Fibroblast of the conjunctiva (primary cell): ENCODE measurements at regions not wholly inside any gene's neighbourhood (a gene's known extent, or its start where the extent isn't known, plus 50 kb on each side); places are given as distances from the start of the nearest gene placed in this dataset.

Source experiments
- DNase-seq: peaks from one replicate; pipeline ENCODE4 v3.0.0-alpha.2; 2010; ENCODE audit warnings: low read depth

DNA sequence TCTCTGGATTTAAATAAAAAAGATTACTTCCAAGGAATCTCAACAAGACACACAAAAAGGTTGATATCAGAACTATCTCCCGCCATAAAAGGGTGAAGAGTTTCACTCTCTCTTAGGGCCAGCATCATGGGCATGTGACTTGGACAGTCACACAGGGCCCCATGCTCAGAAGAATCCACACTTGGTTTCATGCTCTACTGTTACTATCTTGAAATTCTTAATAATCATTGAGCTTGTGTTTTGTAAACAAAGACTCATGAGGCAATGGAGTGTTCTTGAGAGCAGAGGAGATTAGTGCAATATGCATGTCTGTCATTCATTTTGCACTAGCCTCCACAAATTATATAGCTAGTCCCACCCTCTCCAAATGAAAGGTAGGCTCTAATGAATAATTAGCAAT is 58.4 kb downstream of the HMHB1 start:
- no peak for DNase-seq

DNA sequence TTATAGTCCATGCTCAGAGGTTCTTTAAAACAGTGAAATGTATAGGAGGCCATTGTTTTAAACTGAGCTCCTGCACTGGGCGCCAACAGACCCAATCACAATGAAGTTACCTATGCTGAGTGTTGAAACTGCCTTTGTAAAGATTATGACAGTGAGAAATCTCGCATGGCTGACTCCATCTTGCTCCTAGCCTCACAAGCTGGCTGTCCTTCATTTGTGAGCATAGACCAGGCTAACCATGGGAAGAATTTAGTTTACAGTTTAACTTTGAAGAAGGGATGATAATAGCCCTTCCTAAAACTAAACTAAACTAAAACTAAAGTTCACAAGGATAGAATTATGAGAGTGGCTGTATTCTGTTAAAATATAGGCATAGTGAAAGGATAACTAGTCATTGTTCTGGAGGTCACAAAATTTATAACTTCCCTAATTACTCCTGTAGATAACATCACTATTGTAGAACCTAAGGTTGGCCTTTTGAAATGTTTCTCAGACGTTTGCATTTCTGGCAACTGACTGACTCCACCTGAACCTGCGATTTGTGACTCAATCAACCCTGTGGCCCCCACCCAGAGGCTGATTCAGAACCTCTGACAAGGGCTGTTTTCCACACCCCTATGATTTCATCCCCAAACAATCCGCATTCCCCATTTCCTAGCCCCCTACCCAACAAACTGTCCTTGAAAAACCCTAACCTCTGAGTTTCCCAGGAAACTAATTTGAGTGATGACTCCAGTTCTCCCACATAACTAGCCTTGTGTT is 59.1 kb downstream of the HMHB1 start:
- no peak for DNase-seq

DNA sequence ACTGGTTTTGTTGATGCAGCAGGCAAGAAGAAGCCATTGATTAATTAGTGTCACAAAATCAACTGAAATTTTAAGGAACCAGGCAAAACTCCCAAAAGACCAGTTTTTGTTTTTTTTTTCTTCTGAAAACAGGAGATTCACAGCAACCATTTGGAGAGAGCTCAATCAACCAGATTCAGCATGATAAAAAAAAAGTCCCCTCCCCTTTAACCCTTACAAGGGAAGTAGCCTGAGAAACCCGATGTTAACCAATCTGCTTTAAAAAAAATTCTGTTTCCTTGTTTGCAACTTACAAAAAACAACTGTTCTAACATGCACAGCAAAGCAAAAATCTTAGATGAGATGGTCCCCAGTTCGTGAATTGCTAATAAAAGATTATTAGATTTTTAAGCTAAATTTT is 59.7 kb downstream of the HMHB1 start:
- DNase-seq = no peak

DNA sequence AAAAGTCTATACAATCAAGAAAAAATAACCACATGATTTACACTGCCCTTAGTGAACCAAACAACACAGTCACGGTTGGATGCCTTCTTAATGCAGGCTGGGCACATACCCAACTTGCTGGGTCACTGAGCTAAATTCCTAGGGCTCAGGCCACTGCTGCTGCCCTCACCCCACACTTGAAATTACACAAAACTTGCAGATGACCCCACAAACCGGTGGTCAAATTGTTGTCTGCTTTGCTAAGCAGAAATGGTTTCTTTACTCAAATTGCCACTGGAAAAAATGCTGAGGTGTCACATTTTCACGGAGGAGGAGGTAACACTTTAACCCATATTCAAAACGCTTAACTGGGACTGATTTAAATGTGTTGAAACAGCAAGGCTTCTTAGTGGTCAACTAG is 62.4 kb downstream of the HMHB1 start:
- no peak for DNase-seq

DNA sequence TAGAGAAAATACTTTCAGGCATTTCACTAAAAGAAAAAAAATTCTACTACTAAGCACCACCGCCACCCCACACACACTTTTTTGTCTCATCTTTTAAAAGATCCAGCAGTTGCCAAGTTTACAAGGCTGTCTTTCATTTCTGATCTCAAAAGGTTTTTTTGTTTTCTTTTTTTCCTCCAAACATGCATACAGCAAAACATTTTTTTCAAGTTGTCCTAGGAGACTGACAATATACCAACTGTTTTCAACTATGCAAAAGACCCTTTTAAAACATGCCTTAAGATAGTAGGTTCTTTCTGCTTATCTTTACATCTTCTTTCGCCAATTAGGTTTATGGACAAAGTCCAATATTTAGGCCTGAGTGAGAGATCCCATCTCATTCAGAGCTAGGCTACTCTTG is 65.2 kb downstream of the HMHB1 start:
- no peak for DNase-seq

DNA sequence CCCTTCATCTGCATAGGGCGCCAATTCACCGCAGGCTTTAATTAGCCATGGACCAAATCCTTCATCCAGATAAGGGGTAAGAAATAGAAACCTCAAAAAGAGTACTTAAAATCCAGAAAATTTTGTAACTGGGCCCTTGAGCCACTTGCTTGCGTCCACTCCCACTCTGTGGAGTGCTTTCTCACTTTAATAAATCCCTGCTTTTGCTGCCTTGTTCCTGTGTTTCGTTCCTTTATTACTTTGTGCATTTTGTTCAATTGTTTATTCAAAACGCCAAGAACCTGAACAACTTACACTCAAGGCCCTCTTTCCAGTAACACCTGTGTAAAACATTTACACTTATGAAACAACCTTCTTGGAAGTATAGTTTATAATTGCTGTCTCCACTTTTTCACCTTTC is 66.5 kb downstream of the HMHB1 start:
- DNase-seq = no peak

DNA sequence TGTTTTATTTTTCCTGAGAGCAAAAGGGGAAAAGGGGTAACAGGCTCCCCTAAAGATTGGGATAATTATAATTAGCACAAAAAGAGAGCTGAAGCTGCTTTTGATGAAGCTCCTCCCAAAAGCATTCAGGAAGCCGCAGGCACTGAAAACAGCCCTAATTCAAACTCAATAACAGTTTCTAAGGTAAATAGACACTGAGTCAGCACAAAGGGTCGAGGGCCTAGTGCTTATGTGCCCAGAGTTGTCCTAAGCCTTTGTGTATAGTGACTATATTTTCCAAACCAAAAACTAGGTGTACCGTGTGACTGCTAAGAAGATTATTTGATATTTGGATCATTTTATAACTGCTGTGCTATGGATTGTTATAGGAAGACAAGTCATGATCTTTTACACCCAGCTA is 67.7 kb downstream of the HMHB1 start:
- DNase-seq = no peak

DNA sequence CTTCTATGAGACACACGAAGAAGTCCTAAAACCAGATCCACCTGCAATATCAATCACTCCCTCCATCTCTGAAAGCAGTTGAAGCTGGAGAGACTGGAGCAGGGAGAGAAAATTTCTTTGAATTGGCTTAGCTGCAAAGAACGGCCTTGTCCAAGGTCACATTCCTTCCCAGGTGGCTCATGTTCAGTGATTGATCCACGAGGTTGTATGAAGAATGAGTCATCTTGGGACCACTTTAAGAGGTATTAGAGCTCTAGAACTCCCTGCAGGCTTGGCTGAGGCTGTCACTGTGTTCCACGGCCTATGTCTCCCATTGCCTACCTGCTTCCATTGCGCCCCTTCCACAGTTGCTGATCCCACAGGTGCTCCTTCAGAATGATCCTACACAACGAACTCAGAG is 68.2 kb downstream of the HMHB1 start:
- DNase-seq = no peak

DNA sequence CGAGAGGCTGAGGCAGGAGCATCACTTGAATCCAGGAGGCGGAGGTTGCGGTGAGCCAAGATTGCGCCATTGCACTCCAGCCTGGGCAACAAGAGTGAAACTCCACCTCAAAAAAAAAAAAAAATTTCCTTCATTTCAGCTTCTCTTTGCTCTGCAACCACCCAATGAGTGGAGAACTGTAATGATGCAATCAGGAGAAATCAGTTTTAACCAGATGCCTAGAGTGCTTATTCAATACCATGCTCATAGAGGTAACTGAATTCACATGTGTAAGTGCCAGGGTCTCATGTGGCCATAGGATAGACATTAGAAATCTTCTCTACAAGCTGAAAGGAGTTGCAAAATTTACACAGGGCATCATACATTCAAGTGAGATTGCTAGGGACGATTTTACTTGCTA is 70.6 kb downstream of the HMHB1 start:
- peak; percentile 78 for DNase-seq

DNA sequence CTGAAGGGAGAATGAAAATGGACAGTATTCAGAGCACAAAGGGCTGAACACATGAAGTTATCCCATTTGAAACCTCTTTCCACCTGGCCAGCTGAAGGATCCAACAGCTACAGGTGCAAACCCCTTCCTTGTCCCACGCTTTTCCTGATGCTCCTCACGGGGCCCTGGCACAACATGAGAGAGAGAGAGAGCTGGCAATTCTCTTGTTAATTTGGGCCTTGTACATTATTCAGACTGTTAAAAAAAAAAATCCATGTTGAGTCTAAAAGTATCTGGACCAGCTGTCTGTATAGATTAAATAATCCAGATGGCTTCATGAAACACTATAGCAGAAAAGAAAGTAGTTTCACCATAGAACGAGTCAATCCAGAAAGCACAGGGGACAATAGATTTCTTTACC is 74.1 kb downstream of the HMHB1 start:
- DNase-seq = no peak

DNA sequence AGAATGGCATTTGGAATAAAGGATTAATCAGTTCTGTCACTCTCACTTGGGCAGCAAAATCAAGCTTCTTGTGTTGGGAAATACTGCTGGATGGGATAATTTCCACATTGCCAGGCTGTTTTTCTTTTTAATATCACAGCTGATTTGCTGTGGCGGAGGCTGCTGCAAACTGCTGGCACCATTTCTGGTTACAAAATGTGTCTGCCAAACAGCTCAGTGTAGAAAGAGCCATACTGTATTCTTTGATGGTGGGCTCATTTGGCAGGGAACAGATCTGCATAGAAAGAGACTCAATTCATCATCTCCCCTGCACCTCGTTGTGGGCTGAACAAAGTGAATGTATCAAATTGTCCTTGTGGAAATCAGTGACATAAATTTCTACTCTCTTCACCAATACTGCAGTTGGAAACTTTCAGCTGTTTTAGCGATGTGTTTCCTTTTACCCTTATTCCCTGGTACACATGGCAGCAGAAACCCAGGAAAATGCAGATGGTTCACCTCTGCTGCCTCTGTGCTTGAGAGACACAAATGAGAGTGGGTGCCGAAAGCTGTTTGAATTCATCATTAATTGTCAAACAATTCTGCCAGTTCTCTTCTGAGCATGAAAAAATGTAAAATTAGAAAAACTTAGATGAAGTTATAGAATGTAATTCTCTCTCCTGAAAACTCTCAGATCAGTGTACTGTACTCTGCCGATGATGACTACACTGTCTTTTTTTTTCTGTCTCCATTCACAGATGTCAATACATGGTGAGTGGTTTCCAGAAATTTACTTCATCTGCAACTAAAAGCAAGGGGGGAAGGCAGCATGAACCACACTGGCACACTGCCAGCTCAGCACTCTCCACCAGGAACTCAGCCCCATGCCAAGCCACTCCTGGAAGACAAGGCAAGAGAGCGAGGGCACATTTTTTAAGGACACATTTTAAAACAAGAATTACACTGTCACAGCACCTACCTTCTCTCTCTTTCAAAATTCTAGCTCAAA is 75.0 kb downstream of the HMHB1 start:
- DNase-seq = peak; percentile 41

DNA sequence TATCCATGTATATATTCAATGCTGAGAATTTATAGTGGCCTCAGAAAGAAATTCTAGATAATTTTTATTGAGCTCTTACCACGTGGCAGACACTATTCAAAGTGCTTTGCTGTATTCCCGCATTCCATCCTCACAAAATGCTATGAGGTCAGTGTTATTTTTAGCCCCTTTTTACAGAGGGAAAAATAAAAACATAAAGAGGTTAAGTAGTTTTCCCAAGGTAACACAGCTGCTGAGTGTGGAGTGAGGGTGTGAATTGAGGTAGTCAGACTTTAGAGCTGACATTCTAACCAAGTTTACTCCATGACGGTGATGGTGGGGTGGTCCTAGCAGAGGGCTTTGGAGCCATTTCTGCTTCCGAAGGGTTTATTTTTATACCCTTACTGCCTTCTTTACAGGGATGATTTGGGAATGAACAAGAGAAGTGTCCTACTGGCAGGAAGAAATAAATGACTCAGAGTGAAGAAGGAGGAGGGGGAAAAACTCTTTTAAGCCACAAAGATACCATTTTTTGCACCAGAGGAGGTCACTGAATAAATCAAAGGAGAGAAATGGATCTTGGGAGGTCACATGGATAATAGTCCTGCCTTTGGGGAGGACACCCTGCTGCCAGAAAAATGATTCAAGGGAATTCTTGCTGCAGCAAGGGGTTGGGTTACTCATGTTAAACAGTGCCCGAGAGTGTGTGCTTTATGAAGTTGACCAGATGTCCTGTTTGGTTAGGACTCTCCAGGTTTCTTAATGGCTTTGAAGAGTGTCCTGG is 76.1 kb downstream of the HMHB1 start:
- peak; percentile 6 for DNase-seq

DNA sequence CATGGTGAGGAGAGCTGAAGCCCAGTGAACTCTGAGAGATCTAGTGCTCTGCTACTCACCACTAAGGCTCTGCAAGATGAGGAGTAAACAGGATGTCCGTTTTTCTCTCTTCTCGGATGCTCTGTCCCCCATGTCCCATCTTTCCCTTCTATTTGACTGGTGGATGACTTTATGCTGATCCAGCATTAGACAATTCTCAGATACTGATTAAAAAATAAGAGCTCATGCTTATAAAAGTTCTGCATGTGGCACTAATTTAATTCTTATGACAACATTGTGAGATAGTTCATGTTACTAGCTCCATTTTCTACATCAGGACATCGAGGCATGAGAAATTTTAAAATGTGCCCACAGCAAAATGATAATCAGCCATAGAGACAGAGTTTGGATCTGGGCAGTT is 77.0 kb downstream of the HMHB1 start:
- DNase-seq = no peak

DNA sequence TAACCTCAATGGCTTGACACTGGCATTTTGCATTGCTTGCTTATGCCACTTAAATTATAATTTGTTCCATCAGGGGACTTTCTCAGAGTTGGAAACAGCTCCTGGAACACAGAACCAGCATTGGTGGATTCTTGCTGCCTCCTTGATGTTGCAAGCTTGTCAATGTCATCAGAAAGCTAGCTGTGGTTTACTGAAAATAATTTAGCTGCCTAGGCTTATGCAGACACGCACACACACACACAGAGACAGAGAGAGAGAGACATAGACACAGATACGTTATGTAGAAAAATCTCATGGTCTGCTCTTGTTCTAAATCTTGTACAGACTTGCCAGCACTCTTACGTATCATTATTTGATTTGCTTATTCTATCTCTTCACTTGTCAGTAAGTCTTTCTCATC is 78.0 kb downstream of the HMHB1 start:
- DNase-seq = peak; percentile 66

DNA sequence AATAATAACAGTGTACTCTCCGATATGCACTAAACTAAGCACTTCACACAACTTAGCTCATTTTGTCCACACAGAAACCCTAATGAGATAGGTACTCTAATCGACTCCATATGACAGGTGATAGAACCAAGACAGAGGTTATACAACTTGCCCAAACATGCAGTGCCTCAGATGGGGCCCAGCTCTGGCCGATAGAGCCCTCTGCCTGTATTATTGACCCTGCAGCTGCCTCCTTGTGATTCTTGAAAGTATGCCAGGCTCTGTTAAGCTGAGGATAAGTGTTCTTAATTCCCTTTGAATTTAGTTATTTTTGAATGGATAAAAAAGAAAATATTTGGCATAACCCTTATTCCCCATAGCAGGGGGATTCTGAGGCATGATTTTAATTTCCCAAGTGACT is 78.5 kb downstream of the HMHB1 start:
- DNase-seq = peak; percentile 23

DNA sequence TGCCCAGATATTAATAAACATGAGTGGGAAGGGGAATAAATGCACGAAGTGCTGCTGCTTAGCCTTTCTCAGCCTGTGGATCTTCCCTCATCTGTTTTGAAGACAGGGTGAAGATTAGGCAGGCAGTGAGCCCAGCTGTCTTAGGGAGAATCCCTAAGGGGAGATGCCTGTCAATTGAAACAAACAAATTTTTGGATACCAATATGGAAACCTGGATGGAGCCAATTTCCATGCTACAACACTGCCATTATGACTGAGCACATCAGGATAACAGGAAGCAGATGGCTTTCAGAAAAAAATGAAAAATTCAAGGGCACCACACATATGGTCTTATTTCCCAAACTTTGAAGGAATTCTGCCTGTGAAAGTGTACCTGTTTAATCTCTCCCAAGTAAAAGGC is 80.3 kb downstream of the HMHB1 start:
- DNase-seq = no peak

DNA sequence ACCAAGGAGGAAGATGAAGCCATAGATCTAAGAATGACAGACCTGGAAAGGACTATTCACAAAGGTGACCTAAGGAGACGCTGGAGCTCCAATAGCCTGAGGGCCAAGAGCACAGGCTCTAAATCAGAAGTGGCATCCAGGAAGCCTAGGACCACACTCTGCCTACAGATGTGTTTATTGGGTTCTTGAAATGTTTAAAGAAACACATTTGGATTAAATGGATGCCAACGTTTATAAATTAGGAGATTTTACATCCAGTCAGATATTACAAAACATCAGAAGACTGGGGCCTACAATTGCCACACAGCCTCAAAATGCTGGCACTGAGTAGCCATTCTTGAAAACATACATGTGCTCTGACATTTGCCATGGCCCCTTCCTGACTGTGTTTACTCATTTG is 80.9 kb downstream of the HMHB1 start:
- no peak for DNase-seq

DNA sequence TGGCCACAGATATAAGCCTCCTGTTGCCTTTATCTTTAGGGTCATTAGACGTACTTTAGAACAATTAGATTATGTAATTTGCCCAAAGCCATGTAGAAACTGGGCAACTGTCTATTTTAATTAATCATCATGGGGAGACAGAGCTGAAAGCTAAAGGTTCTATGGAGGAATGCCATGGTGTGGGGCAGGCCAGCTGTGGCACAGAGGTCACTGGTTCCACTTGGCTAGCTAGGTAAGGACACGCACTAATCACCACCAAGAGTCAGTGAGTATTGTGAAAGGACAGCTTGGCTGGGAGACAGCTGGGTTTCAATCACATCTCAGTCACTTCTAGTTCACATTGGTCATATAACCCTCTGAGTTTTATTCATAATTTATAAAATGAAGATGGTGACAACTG is 81.7 kb downstream of the HMHB1 start:
- DNase-seq = no peak

DNA sequence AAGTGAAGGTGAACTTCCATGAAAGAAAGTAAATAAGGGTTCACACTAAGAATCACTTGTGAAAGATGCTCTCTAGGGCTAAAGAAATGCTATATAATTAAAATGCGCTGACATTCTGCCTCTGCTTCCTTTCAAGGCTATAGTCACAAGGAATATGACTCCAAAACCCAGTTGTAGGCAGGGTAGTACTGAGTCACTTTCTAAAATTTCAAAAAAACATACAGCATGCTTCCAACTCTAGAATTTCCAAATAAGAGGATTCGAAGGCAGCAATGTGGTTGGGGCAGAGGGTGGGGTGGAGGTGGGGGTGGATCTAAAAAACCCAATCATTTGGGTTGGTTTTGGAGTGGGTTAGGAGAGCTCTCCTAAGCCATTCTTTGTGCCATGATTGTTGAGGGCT is 84.6 kb downstream of the HMHB1 start:
- DNase-seq = no peak

DNA sequence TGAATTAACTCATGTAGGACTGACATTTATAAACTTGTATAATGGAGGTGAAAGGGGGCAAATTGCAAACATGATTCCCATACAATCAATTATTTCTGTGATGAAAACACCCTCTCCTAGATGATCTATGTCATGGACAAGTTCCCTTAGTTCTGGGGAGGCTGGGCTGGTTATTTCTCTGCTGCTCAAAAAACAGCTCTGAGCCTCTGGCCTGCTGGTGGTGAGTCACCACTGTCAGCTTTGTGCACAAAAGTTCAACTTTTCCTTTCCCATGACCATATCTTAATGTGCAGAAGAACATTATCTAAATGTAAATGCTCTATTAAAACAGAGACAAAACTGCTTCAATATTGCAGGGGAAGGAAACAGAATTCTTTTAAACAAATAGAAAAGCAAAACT is 85.0 kb downstream of the HMHB1 start:
- DNase-seq = no peak

DNA sequence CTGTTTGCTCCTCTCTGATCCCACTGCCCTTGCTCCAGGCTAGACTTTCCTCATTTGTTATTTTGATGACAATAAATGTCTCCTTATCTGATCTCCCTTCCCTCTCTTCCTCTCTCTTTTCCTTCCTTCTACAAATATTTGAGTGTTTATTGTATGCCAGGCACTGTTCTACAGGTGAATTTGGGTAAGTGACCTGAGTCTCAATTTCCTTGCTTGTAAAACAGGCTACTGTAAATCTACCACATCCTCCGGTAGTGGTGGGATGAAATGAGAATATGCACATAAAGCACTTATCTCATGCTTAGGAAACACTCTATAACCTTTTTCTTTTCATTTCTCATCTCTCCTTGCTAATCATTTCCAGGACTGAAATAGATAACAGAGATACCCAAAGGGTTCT is 86.4 kb downstream of the HMHB1 start:
- no peak for DNase-seq

DNA sequence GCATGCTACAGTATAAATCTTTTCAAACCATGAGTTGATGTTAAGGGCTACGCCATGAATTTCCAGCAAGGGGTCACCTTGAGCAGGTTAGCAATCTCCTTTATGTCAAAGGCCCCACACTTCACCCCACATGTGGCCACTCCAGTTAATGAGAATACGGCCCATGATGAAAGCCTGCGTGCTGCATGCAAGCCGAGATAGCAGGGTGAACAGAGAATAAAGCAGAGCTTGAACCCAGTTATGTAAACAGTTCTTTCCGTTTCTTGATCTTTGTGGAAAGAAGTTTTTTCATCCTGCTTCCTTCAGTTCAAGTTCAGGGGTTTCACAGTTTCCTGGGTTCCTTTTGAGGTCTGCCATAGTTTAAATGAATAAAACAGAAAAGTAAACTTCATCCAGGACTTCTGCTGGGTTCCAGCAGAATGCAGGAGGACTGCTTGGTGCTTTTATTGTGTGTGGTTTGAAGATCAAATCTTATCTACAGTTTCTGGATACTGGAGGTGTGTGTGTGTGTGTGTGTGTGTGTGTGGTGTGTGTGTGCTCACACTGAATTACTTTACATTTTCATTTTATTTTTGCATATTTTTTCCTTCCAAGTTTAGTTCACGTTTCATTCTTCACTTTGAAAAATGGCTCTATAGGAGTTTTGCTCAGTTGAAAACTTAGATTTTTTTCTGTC is 87.1 kb downstream of the HMHB1 start:
- no peak for DNase-seq
